ENCODE measurements at regions not wholly inside any gene's neighbourhood (a gene's known extent, or its start where the extent isn't known, plus 50 kb on each side); places are given as distances from the start of the nearest gene placed in this dataset.

DNA sequence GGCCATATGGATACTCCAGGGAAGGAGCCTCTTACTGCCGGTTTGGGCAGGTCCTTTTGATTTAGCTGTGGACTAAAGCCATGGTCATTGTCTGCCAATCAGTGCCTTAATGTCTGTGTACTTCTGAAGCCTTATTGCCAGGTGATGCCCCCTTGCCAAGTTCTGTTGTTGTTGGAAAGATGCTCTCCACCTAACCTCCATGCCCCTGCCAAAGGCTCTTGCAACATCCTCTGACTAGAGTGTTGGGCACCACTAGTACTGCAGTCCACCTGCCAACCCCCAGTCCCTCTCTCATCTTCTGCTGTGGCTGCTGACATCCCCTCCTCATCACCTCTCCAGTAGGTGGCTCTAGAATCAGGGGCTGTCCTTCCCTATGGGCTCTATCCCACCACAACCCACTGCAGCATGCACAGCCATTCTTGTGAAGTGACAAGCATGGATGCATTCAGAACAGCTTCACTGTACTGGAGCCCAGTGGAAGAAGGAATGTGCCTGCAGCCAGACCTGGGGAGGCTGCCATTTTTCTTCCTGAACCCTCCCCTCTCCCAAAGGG, 375.3 kb upstream of the CDH5 start:
- TF ChIP-seq JUND (IDR thresholded peaks at IDR 0.05): no peak
- no peak for TF ChIP-seq POLR2AphosphoS5 (IDR thresholded peaks at IDR 0.05; ENCODE audit: low read depth, low read length)
